GM23248 (cell line): ENCODE measurements at regions not wholly inside any gene's neighbourhood (a gene's known extent, or its start where the extent isn't known, plus 50 kb on each side); places are given as distances from the start of the nearest gene placed in this dataset.

Source experiments
- DNase-seq: peaks from one replicate; pipeline ENCODE4 v3.0.0-alpha.2; 2015
- H2AFZ ChIP-seq: fragments of 200-600 bp; sonication (generic); 2 replicates; pipeline ENCODE4 v1.6.1; 2016; ENCODE audit warnings: antibody characterized with exemption
- H3F3A ChIP-seq: fragments of 200-600 bp; sonication (generic); 2 replicates; pipeline ENCODE4 v1.6.1; 2016; ENCODE audit warnings: mild to moderate bottlenecking, antibody characterized with exemption, mixed run types; ENCODE audit not compliant: insufficient read depth
- H3K27ac ChIP-seq: fragments of 200-600 bp; sonication (generic); 2 replicates; pipeline ENCODE4 v1.5.1; 2016; ENCODE audit warnings: mild to moderate bottlenecking
- H3K27me3 ChIP-seq: fragments of 200-600 bp; sonication (generic); replicated peaks from 2 replicates; pipeline ENCODE4 v1.6.1; 2016; ENCODE audit warnings: mild to moderate bottlenecking; ENCODE audit not compliant: insufficient read depth
- H3K36me3 ChIP-seq: fragments of 200-600 bp; sonication (generic); 2 replicates; pipeline ENCODE4 v1.6.1; 2016; ENCODE audit warnings: low read depth, mild to moderate bottlenecking
- H3K4me1 ChIP-seq: fragments of 200-600 bp; sonication (generic); 2 replicates; pipeline ENCODE4 v1.6.1; 2016; ENCODE audit warnings: mild to moderate bottlenecking; ENCODE audit not compliant: insufficient read depth
- H3K4me2 ChIP-seq: fragments of 200-600 bp; sonication (generic); one replicate; pipeline ENCODE4 v1.6.1; 2016; ENCODE audit warnings: mild to moderate bottlenecking; ENCODE audit not compliant: unreplicated experiment
- H3K4me3 ChIP-seq: fragments of 200-600 bp; sonication (generic); 2 replicates; pipeline ENCODE4 v1.5.1; 2016; ENCODE audit warnings: mild to moderate bottlenecking
- H3K79me2 ChIP-seq: fragments of 200-600 bp; sonication (generic); 2 replicates; pipeline ENCODE4 v1.6.1; 2016; ENCODE audit warnings: mild to moderate bottlenecking; ENCODE audit not compliant: insufficient read depth
- H3K9ac ChIP-seq: fragments of 200-600 bp; sonication (generic); 2 replicates; pipeline ENCODE4 v1.6.1; 2016; ENCODE audit warnings: mild to moderate bottlenecking
- H3K9me2 ChIP-seq: fragments of 200-600 bp; sonication (generic); 2 replicates; pipeline ENCODE4 v1.6.1; 2016; ENCODE audit warnings: mixed run types, mild to moderate bottlenecking, moderate library complexity; ENCODE audit not compliant: insufficient read depth
- H3K9me3 ChIP-seq: fragments of 200-600 bp; sonication (generic); one replicate; pipeline ENCODE4 v1.6.1; 2017; ENCODE audit warnings: low read depth
- H4K20me1 ChIP-seq: fragments of 200-600 bp; sonication (generic); 2 replicates; pipeline ENCODE4 v1.6.0; 2016; ENCODE audit not compliant: insufficient read depth
- EZH2 ChIP-seq: fragments of 200-600 bp; sonication (generic); IDR thresholded peaks from 2 replicates; pipeline ENCODE4 v1.6.1; 2018; ENCODE audit warnings: antibody characterized with exemption, mild to moderate bottlenecking; ENCODE audit not compliant: insufficient read depth, poor library complexity, severe bottlenecking
- EZH2phosphoT487 ChIP-seq: fragments of 200-600 bp; sonication (generic); IDR thresholded peaks from 2 replicates; pipeline ENCODE4 v1.6.1; 2018; ENCODE audit warnings: antibody characterized with exemption, moderate library complexity, mild to moderate bottlenecking, low read depth; ENCODE audit not compliant: insufficient read depth
- WGBS, 2 experiments: methylation state at CpG; one replicate each; pipeline ENCODE4 v1.1.6; 2015 to 2017; ENCODE audit warnings: low lambda C conversion rate in 2 of 2, low coverage in 1 of 2; ENCODE audit errors: missing lambda C conversion rate in 2 of 2; 5-methylcytosine and 5-hydroxymethylcytosine counted together
- in situ Hi-C: fragments of 300-500 bp; cut with MboI; formaldehyde crosslinking; loops from 2 replicates; pipeline ENCODE4 v1.15.0; 2020

DNA sequence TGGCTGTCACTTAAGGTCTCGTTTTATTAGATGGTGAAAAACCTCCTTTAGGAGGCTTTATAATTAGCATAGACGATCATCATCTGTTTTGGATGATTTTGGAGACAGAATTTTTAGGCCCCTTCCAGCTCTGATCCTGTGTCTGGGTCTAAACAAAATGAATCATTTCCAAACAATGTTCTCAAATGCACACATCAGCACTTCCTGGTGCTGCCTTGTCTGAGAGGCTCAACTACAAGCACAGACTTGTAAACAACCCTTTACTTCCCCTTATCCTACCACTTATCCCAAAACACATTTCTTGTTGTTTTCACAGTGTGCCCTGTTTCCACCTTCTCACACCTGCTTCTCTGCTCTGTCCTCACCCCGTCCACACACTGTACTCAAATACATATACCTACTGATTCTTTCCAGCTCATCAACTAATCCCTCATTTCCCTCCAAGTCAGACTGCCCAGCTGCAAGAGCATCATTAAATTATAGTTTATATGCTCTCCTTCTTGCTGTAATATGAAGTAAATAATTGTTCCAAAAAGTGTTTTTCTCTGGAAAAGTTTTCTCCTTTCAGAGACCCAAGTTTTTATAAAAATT is 71.2 kb upstream of the COL3A1 start:
- H3K79me2 ChIP-seq, result no peaks in the 10 kb centered on the region
- H4K20me1 ChIP-seq, result no peaks in the 10 kb centered on the region
- H3K27ac ChIP-seq, result 0 out of 2 replicates have a peak overlapping the region, but pooled peaks have one; percentile 13
- TF ChIP-seq EZH2phosphoT487, result no peak
- TF ChIP-seq EZH2, result no peak
- H3F3A ChIP-seq, result peaks cover 4% of the 10 kb centered on the region
- no peaks in the 10 kb centered on the region for H3K36me3 ChIP-seq
- peak; percentile 67 for DNase-seq
- H2AFZ ChIP-seq, result peak overlapping the region; percentile 77
- no peaks in the 10 kb centered on the region for H3K9me3 ChIP-seq
- peak overlapping the region; percentile 6; the same call in 1 of the 2 replicates for H3K4me3 ChIP-seq
- H3K9me2 ChIP-seq, result no peaks in the 10 kb centered on the region
- H3K4me2 ChIP-seq, result peak overlapping the region; percentile 61
- in situ Hi-C loops, result no loop called here
- peak overlapping the region; percentile 20; the same call in 1 of the 2 replicates for H3K9ac ChIP-seq
- H3K4me1 ChIP-seq, result peaks cover 24% of the 10 kb centered on the region
- WGBS, 2 experiments, result 0 to 2% methylated on average over 3 of the region's 3 CpGs
- no peaks in the 10 kb centered on the region for H3K27me3 ChIP-seq

DNA sequence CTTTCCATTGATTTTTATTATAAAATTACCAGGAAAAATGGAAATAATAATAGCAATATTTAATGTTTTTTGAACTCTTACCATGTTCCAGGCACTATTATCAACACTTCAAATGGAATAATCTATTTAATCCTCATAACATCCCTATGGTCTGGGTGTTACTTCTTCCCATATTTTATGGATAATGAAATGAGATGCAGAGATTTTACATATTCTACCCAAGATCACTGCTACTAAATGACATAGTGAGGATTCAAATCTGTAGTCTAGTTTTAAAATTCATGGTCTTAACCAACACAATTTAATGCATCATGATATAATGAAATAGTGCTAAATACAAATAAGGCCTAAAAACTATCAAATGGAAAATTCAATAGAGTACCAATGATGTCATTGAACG is 70.4 kb upstream of the COL3A1 start:
- no peak overlapping the region for H3K4me3 ChIP-seq
- H3K27me3 ChIP-seq, result no peaks in the 10 kb centered on the region
- peaks cover 16% of the 10 kb centered on the region for H3K4me1 ChIP-seq
- 95 to 97% methylated on average over 1 of the region's 1 CpG for WGBS, 2 experiments
- no peak overlapping the region for H3K27ac ChIP-seq
- H3F3A ChIP-seq, result no peaks in the 10 kb centered on the region
- H3K9me3 ChIP-seq, result no peaks in the 10 kb centered on the region
- in situ Hi-C loops, result no loop called here
- no peaks in the 10 kb centered on the region for H3K79me2 ChIP-seq
- no peaks in the 10 kb centered on the region for H3K36me3 ChIP-seq
- H2AFZ ChIP-seq, result no peak overlapping the region
- TF ChIP-seq EZH2phosphoT487 (no peak), EZH2 (no peak)
- H3K9me2 ChIP-seq, result no peaks in the 10 kb centered on the region
- no peak overlapping the region for H3K4me2 ChIP-seq
- H4K20me1 ChIP-seq, result no peaks in the 10 kb centered on the region
- H3K9ac ChIP-seq, result no peak overlapping the region
- no peak for DNase-seq

DNA sequence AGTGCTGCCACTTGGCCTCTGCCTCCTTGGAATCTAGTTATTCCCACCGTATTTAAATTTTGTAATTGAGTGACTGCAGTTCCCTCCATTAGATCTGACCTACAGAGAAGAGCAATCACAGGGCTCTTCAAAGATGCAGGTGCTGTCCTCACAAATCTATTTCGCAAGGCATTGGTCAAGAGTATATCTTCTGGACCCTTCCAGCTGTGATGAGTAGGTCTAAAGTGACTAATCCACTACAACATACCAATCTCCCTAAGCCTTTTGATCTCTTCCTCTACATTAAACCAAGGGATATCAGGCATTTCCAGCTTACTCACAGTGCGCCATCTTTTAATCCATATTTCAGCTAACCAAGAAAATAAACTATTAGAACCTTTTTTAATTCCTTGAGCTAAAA is 65.1 kb upstream of the COL3A1 start:
- WGBS, 2 experiments, result 75 to 81% methylated on average over 3 of the region's 3 CpGs
- Histone ChIP-seq H3K9ac (no peak overlapping the region), H3K27ac (no peak overlapping the region), H3K36me3 (no peaks in the 10 kb centered on the region), H2AFZ (no peak overlapping the region), H3K4me3 (no peak overlapping the region), H3K4me1 (no peaks in the 10 kb centered on the region), H3K79me2 (no peaks in the 10 kb centered on the region), H3K27me3 (no peaks in the 10 kb centered on the region), H3K9me3 (no peaks in the 10 kb centered on the region), H4K20me1 (no peaks in the 10 kb centered on the region), H3K4me2 (no peak overlapping the region), H3F3A (no peaks in the 10 kb centered on the region), H3K9me2 (0 out of 2 replicates have a peak, but pooled peaks cover under 1% of the 10 kb centered on the region)
- in situ Hi-C loops, result no loop called here
- TF ChIP-seq EZH2 (no peak), EZH2phosphoT487 (no peak)
- peak; percentile 32 for DNase-seq

DNA sequence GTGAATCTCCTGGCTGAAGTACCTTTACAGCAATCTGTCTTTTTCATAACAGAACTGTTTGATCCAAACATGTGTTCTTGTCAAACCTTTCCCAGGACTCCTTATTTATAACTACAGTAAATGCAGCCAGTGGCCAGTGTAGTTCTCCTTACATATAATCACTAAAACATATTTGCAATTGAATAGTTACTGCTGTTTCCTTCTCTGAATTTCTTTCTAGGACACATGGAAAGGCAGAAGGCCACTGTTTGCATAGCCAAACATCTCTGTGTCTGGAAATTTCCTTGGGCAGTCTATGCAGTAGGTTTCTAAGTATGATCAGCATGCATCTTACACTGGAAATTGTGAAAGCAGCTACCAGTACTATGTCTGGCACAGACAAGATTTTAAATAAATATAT is 57.4 kb upstream of the COL3A1 start:
- H3K36me3 ChIP-seq, result no peaks in the 10 kb centered on the region
- H3K4me3 ChIP-seq, result no peak overlapping the region
- H3K9ac ChIP-seq, result no peak overlapping the region
- H3K79me2 ChIP-seq, result no peaks in the 10 kb centered on the region
- H2AFZ ChIP-seq, result no peak overlapping the region
- H4K20me1 ChIP-seq, result no peaks in the 10 kb centered on the region
- no peak for DNase-seq
- no peaks in the 10 kb centered on the region for H3K27me3 ChIP-seq
- H3K4me1 ChIP-seq, result no peaks in the 10 kb centered on the region
- peaks cover 5% of the 10 kb centered on the region; the same call in 1 of the 2 replicates for H3K9me2 ChIP-seq
- no peak for TF ChIP-seq EZH2
- in situ Hi-C loops, result no loop called here
- H3K27ac ChIP-seq, result no peak overlapping the region
- H3K9me3 ChIP-seq, result no peaks in the 10 kb centered on the region
- H3K4me2 ChIP-seq, result no peak overlapping the region
- H3F3A ChIP-seq, result no peaks in the 10 kb centered on the region

DNA sequence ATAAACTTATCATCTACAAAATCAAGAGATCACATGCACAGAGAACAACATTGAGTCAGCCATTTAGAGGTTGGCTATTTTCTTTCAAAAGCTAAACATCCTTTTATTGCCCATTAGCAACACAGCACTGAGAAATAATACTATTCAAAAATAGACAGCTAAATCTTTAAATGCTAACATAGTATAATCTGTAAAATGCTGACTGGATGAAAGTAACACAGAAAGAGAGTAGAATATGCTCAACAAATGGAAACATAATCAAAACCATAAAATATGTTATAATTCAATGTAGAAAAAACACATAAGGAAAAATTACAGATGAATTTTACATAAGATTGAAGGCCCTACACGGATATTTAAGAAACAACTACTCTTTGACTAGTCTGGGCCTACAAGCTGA is 56.5 kb upstream of the COL3A1 start:
- in situ Hi-C loops, result no loop called here
- H3K9me3 ChIP-seq, result no peaks in the 10 kb centered on the region
- WGBS, 2 experiments, result 67 to 77% methylated on average over 1 of the region's 1 CpG
- H4K20me1 ChIP-seq, result no peaks in the 10 kb centered on the region
- H3K9ac ChIP-seq, result no peak overlapping the region
- peaks cover 5% of the 10 kb centered on the region; the same call in 1 of the 2 replicates for H3K9me2 ChIP-seq
- H3K4me2 ChIP-seq, result no peak overlapping the region
- TF ChIP-seq EZH2phosphoT487, result no peak
- no peak for TF ChIP-seq EZH2
- DNase-seq, result no peak
- no peaks in the 10 kb centered on the region for H3K79me2 ChIP-seq
- no peak overlapping the region for H2AFZ ChIP-seq
- H3K36me3 ChIP-seq, result no peaks in the 10 kb centered on the region
- H3K27me3 ChIP-seq, result no peaks in the 10 kb centered on the region
- H3K4me1 ChIP-seq, result no peaks in the 10 kb centered on the region
- no peaks in the 10 kb centered on the region for H3F3A ChIP-seq
- no peak overlapping the region for H3K4me3 ChIP-seq
- no peak overlapping the region for H3K27ac ChIP-seq
